ENCODE measurements at regions not wholly inside any gene's neighbourhood (a gene's known extent, or its start where the extent isn't known, plus 50 kb on each side); places are given as distances from the start of the nearest gene placed in this dataset.

- no peak for DNase-seq (ENCODE audit: low read depth)
These were observed 174.5 kb upstream of the GAP43 start for GRCh38 chr3:115448851-115449250.

GRCh38 chr3:115450036-115450435 lies 173.3 kb upstream of the GAP43 start:
- no peaks in the 10 kb centered on the region for H3K27me3 ChIP-seq (ENCODE audit: control insufficient read depth, insufficient read depth, low read length)
- no peaks in the 10 kb centered on the region for H3K36me3 ChIP-seq (ENCODE audit: control insufficient read depth, insufficient read depth, low read length)
- no peak for DNase-seq (ENCODE audit: low read depth)

More at GRCh38 chr3:115448851-115449250, 174.5 kb upstream of the GAP43 start:
- TF ChIP-seq CTCF (IDR thresholded peaks at IDR 0.05; ENCODE audit: insufficient read depth, low read length, poor library complexity, severe bottlenecking), result no peak
- Histone ChIP-seq H3K4me3 (ENCODE audit: low read depth, low read length) (no peak overlapping the region), H3K36me3 (ENCODE audit: control insufficient read depth, insufficient read depth, low read length) (no peaks in the 10 kb centered on the region), H3K27me3 (ENCODE audit: control insufficient read depth, insufficient read depth, low read length) (no peaks in the 10 kb centered on the region)

GRCh38 chr3:115464036-115464435 lies 159.3 kb upstream of the GAP43 start:
- Histone ChIP-seq H3K36me3 (ENCODE audit: control insufficient read depth, insufficient read depth, low read length) (no peaks in the 10 kb centered on the region), H3K4me3 (ENCODE audit: low read depth, low read length) (no peak overlapping the region), H3K27me3 (ENCODE audit: control insufficient read depth, insufficient read depth, low read length) (no peaks in the 10 kb centered on the region)
- no peak for TF ChIP-seq CTCF (IDR thresholded peaks at IDR 0.05; ENCODE audit: insufficient read depth, low read length, poor library complexity, severe bottlenecking)
- no peak for DNase-seq (ENCODE audit: low read depth)

More at GRCh38 chr3:115450036-115450435, 173.3 kb upstream of the GAP43 start:
- TF ChIP-seq CTCF (IDR thresholded peaks at IDR 0.05; ENCODE audit: insufficient read depth, low read length, poor library complexity, severe bottlenecking), result no peak
- H3K4me3 ChIP-seq (ENCODE audit: low read depth, low read length), result no peak overlapping the region

- H3K27me3 ChIP-seq (ENCODE audit: control insufficient read depth, insufficient read depth, low read length), result no peaks in the 10 kb centered on the region
- DNase-seq (ENCODE audit: low read depth), result no peak
- no peaks in the 10 kb centered on the region for H3K36me3 ChIP-seq (ENCODE audit: control insufficient read depth, insufficient read depth, low read length)
- H3K4me3 ChIP-seq (ENCODE audit: low read depth, low read length), result no peak overlapping the region
- no peak for TF ChIP-seq CTCF (IDR thresholded peaks at IDR 0.05; ENCODE audit: insufficient read depth, low read length, poor library complexity, severe bottlenecking)
These were observed 153.7 kb upstream of the GAP43 start for GRCh38 chr3:115469649-115470048.

- Histone ChIP-seq H3K27me3 (ENCODE audit: control insufficient read depth, insufficient read depth, low read length) (no peaks in the 10 kb centered on the region), H3K4me3 (ENCODE audit: low read depth, low read length) (no peak overlapping the region), H3K36me3 (ENCODE audit: control insufficient read depth, insufficient read depth, low read length) (no peaks in the 10 kb centered on the region)
- TF ChIP-seq CTCF (IDR thresholded peaks at IDR 0.05; ENCODE audit: insufficient read depth, low read length, poor library complexity, severe bottlenecking), result no peak
- DNase-seq (ENCODE audit: low read depth), result no peak
These were observed 153.1 kb upstream of the GAP43 start for GRCh38 chr3:115470254-115470653.
